ENCODE measurements at regions not wholly inside any gene's neighbourhood (a gene's known extent, or its start where the extent isn't known, plus 50 kb on each side); places are given as distances from the start of the nearest gene placed in this dataset.
"Not testable (repeated sequence)": the region's sequence is repeated elsewhere in the genome, so short reads cannot be mapped to it uniquely, and the experiment has no call there.

- no peak for DNase-seq (ENCODE audit: low read depth in 2 of 2)
Observed at GRCh38 chr7:106450716-106451115, 165.9 kb upstream of the NAMPT start.

DNA sequence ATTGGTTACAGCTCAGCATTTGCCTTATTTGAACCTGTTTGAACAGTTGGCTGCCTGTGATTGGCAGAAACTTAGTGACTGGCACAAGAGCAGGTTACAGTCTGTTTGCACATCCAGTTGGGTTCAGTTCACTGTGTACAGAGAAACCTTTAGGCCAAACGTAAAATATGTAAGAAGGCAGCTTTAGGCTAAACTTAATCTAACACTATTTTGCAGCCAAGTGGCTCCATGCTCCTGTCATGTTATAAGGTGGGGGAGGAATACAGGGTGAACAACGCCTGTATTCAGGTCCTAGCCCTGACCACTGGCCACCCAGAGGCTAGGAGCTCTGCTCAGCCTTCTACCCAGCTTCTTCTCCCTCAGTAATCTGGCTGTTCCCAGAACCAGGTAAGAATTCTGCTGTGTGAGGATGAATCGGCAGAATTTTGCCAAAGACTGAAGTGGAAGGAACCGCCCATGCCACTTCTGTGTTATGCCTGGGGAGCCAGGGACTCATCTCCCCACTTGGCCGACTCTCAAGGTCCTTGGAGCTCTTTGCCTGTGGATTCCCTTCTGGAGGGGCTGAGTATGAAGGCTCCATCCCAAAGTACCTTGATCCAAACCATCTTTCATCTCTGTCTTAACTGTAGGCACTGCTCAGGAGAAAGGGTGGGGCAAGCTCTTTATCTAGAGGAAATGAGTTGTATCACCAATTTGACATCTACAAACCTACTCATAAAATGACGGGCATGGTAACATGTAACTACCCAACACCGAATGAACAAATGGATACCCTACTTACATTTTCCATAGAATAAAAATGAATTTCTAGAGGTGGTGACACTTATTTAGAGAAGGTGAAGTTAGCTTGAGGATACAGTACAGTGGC is 164.4 kb upstream of the NAMPT start:
- no peak for DNase-seq (ENCODE audit: low read depth in 2 of 2)

- DNase-seq (ENCODE audit: low read depth in 2 of 2), result no peak
Observed at GRCh38 chr7:106448346-106448991, 163.7 kb upstream of the NAMPT start.

- DNase-seq (ENCODE audit: low read depth in 2 of 2), result no peak
Observed at GRCh38 chr7:106447318-106447847, 162.6 kb upstream of the NAMPT start.

DNA sequence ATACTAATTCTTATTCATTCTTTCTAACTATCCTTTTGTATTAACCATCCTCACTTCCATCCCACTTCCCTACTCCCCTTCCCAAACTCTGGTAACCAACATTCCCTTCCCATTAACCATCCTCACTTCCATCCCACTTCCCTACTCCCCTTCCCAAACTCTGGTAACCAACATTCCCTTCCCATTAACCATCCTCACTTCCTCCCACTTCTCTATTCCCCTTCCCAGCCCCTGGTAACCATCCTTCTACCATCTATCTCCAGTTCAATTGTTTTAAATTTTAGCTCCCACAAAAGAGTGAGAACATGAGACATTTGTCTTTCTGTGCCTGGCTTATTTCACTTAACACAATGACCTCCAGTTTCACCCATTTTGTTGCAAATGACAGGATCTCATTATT is 160.6 kb upstream of the NAMPT start:
- DNase-seq (ENCODE audit: low read depth in 2 of 2), result not testable (repeated sequence)

DNA sequence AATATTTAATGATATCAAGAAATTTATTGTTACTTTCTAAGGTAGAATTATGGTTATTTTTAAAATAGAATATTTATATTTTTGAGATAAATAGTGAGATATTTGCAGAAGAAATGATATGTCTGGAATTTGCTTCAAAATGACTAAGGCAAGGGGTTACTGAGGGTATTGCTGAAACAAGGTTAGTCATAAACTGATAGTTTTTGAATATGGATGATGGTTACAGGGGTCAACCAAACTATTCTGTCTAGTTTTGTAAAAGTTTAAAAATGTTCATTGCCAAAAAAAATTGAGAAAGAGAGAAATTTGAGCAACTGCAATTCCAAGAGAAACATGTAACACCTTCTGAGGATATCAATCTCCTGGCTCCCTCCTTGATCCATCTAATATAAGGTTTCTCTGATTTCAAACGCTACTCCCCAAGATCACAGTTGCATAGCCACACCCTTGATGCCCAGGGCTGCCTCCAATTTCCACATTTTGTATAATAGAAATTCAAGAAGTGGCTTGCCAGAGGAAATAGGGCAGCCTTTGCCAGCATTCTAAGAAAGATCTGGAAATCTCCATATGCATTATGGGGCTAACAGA is 159.4 kb upstream of the NAMPT start:
- no peak for DNase-seq (ENCODE audit: low read depth in 2 of 2)

DNA sequence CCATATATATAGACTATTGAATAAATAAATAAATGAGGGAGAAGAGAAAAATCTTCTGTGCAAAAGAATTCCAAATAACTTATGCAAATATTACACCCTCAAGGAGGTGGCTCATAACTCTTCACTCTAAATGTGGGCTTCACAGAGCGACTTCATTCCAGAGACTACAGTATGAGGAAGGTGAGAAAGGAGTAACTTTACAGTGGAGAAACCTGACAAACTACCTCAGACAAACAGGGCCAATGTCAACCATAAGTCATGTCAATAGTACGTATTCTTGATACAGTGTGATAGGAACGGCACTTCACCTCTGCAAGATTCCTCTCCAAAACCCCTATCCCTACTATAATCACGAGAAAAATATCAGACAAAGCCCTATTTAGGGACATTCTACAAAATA is 158.4 kb upstream of the NAMPT start:
- DNase-seq (ENCODE audit: low read depth in 2 of 2), result no peak

DNA sequence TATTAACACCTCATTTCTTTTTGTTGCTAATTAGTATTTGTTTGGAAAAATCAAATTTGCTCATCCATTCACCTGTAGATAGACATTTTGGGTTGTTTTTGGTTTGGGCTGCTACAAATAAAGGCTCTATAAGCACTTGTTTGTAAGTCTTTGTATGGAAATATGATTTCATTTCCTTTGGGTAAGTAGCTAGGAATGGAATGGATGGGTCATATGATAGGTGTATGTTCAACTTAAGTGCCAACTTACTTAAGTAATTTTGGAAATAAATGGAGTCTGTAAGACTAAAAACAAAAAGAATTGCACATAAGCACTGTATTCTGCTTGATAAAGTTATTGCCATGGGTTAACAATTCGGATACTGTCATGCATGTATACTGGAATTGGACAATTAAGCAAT is 157.7 kb upstream of the NAMPT start:
- DNase-seq (ENCODE audit: low read depth in 2 of 2), result no peak

- not testable (repeated sequence) for DNase-seq (ENCODE audit: low read depth in 2 of 2)
Observed at GRCh38 chr7:106441343-106441742, 156.6 kb upstream of the NAMPT start.

- not testable (repeated sequence) for DNase-seq (ENCODE audit: low read depth in 2 of 2)
Observed at GRCh38 chr7:106436933-106437332, 152.2 kb upstream of the NAMPT start.

DNA sequence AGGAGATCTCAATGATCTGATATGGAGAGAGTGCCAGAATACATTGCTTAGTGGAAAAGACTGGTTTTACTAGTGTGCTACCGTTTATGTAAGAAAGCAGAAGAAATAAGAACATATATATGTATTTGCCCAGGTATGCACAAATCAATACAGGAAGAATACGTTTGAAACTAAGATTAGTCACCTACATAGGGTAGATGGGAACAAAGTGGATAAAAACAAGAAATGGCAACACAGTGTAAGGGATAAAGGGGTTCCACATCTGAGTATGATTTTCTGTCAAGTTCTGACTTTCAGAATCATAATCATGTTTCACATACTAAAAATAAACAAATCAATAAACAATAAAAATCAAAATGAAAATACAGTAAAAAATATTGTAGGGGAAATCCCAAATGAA is 148.6 kb upstream of the NAMPT start:
- no peak for DNase-seq (ENCODE audit: low read depth in 2 of 2)

GRCh38 chr7:106430535-106431455 is 146.0 kb upstream of the NAMPT start:
- no peak for DNase-seq (ENCODE audit: low read depth in 2 of 2)

GRCh38 chr7:106430103-106430502 is 145.3 kb upstream of the NAMPT start:
- DNase-seq (ENCODE audit: low read depth in 2 of 2), result no peak

DNA sequence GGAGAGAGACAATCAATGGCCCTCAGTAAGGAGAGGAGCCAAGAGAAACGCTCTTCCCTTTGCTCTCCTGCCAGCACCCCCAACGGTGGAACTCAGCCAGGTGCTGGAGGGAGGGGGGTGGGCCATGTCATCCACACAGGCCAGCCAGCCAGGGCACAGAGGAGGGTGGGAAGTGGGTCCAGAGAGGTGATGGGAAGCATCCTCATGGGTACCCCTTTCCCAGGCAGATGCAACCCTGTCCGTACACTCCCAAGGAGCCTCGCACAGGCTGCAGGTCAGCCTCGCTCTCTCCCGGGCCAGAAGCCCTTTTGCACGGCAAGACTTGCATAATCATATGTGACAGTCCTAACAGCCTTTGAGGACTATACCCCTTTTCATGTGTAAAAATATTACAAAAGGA is 142.0 kb upstream of the NAMPT start:
- DNase-seq (ENCODE audit: low read depth in 2 of 2), result no peak

- DNase-seq (ENCODE audit: low read depth in 2 of 2), result peak; percentile 76 to 98
Observed at GRCh38 chr7:106425017-106425719, 140.4 kb upstream of the NAMPT start.

DNA sequence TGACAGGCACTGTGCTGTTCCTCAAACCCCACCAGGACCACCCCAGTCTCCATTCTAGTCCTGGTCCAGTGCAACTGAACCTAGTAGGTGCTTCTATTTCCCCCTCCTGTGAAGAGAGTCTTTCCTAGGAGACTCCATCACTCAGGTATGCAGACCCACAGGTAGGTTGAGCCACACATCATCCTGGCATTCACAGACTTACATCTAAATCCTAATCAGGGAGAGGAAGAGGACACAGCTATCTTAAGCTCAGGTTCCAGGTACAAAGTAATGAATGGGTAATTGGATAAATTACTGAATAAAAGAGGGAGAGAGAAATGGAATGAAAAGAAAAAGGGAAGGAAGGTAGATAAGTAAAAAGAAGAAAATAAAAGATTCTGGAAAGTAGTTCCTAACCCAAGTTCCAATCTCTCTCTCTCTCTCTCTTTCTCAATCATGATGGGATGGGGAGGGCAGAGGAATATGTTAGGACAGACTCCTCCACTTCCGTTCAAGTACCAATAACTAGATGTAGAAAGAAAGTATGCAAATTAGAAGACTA is 139.8 kb upstream of the NAMPT start:
- no peak for DNase-seq (ENCODE audit: low read depth in 2 of 2)

- DNase-seq (ENCODE audit: low read depth in 2 of 2), result no peak
Observed at GRCh38 chr7:106423821-106424475, 139.2 kb upstream of the NAMPT start.

GRCh38 chr7:106423111-106423510 is 138.3 kb upstream of the NAMPT start:
- DNase-seq (ENCODE audit: low read depth in 2 of 2), result no peak

DNA sequence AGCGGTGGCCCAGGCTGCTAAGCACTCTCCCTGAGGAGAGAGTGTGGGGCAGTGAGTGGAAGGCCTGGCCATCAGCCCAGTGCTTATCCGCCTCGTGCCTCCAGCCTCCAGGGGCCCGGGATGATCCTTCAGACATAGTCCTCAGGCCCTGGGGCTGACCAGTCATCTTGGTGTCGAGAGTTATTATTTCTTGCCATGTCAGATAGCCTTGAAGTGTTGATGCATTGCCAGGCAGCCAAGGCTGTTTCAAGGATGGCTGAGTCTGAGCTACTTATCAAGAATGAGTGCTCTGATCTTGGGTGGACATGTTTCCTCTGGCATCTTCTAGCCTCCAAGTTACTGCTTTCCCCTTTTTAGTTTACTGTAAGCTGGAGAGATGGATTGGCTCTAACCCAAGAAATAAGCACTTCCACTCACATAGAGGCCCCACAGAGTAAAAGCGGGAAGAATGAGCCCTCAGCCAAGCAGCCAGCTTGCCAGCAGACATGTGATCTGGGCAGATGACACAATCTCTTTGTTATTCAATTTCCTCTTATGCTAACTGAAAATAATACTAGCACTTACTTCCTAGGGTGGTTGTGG is 136.5 kb upstream of the NAMPT start:
- DNase-seq (ENCODE audit: low read depth in 2 of 2), result peak; percentile 93 to 95

- DNase-seq (ENCODE audit: low read depth in 2 of 2), result no peak
Observed at GRCh38 chr7:106420736-106421135, 136.0 kb upstream of the NAMPT start.
